GM06990 (cell line): ENCODE measurements at regions not wholly inside any gene's neighbourhood (a gene's known extent, or its start where the extent isn't known, plus 50 kb on each side); places are given as distances from the start of the nearest gene placed in this dataset.

Experiments
- DNase-seq: peaks from one replicate; pipeline ENCODE4 v3.0.0-alpha.2; 2011; ENCODE audit not compliant: insufficient read length; ENCODE audit errors: extremely low read depth
- H3K27me3 ChIP-seq: replicated peaks from 2 replicates; pipeline ENCODE4 v1.6.0; 2011; ENCODE audit warnings: low read length; ENCODE audit not compliant: control insufficient read depth, insufficient read depth
- H3K36me3 ChIP-seq: 2 replicates; pipeline ENCODE4 v1.5.1; 2011; ENCODE audit warnings: low read length; ENCODE audit not compliant: control insufficient read depth, insufficient read depth
- H3K4me3 ChIP-seq: replicated peaks from 2 replicates; pipeline ENCODE4 v1.5.1; 2011; ENCODE audit warnings: low read depth, mild to moderate bottlenecking, control low read depth, low read length
- TF ChIP-seq, protein P1 (sequence below): IDR thresholded peaks from 2 replicates; pipeline ENCODE4 v1.5.1; 2011; ENCODE audit warnings: low read length, control low read depth, mild to moderate bottlenecking, inconsistent platforms; ENCODE audit not compliant: insufficient read depth, poor library complexity, severe bottlenecking

DNA sequence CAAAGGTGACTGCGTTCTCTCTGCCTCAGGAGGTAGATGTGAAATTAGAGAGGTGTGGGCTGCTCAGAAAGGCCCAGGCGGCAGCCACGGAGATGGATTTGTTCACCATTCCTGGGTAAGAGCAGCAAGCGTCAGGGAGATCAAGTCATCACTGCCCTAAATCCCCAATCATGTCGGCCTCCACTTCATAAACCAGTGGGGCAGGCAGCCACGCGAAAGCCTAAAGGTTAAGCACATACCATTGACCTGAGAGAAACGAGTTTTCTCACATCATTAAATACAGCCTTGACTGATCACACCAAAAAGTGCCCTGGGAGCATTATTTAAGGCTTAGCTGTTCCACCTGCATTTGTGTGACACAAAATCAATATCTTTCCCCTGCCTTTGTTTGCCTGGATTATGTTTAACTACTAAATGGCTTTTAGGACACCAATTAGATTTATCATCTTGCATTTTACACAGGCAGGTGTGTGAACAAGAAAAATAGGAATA lies 50.7 kb upstream of the FOXB1 start:
- Histone ChIP-seq H3K4me3 (no peak overlapping the region), H3K36me3 (no peaks in the 10 kb centered on the region), H3K27me3 (no peaks in the 10 kb centered on the region)
- no peak for DNase-seq
- TF ChIP-seq, protein P1, sequence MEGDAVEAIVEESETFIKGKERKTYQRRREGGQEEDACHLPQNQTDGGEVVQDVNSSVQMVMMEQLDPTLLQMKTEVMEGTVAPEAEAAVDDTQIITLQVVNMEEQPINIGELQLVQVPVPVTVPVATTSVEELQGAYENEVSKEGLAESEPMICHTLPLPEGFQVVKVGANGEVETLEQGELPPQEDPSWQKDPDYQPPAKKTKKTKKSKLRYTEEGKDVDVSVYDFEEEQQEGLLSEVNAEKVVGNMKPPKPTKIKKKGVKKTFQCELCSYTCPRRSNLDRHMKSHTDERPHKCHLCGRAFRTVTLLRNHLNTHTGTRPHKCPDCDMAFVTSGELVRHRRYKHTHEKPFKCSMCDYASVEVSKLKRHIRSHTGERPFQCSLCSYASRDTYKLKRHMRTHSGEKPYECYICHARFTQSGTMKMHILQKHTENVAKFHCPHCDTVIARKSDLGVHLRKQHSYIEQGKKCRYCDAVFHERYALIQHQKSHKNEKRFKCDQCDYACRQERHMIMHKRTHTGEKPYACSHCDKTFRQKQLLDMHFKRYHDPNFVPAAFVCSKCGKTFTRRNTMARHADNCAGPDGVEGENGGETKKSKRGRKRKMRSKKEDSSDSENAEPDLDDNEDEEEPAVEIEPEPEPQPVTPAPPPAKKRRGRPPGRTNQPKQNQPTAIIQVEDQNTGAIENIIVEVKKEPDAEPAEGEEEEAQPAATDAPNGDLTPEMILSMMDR = no peak

DNA sequence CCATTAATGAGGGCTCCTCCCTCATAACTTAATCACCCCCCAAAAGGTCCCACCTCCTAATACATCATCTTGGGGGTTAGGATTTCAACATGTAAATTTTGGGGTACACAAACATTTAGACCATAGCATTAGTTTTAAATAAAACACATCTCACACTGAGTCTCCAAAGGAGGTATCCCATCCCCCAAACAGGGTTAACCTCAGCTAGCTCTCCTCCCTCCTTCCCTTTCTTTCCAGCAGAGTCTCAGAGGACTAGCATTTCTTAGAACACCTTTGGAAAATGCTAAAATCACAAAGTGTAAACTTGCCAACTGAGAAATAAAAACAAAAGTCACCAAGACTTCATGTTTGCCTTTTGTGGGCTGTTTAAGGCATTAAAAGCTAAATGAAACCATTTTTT lies 51.2 kb upstream of the FOXB1 start:
- TF ChIP-seq, protein P1 = no peak
- Histone ChIP-seq H3K27me3 (no peaks in the 10 kb centered on the region), H3K4me3 (no peak overlapping the region), H3K36me3 (no peaks in the 10 kb centered on the region)
- DNase-seq = no peak

DNA sequence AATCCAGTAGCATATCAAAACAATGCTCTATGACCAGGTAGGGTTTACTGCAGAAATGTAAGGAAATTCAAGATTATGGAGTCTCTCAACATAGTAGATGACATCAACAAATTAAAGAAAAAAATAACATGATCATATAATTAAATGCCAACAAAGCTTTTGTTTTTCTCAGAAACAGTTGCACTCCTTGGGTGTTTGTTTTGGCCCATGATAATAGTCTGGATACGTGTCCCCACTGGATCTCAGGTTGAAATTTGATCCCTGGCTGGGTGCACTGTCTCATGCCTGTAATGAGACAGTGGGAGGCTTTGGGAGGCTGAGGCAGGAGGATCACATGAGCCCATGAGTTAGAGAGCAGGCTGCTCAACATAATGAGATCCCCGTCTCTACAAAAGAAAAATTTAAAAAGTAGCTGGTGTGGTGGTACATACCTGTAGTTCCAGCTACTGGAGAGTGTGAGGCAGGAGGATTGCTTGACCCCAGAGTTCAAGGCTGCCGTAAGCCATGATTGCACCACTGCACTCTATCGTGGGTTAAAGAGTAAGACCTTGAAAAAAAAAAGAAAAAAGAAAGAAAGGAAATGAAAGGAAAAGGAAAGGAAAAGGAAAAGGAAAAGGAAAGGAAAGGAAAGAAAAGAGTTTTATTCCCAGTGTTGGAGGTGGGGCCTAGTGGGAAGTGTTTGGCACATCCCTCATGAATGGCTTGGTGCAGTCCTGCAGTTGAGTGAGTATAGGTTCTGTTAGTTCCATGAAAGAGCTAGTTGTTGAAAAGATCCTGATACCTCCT lies 53.3 kb upstream of the FOXB1 start:
- TF ChIP-seq, protein P1 = no peak
- DNase-seq = no peak

DNA sequence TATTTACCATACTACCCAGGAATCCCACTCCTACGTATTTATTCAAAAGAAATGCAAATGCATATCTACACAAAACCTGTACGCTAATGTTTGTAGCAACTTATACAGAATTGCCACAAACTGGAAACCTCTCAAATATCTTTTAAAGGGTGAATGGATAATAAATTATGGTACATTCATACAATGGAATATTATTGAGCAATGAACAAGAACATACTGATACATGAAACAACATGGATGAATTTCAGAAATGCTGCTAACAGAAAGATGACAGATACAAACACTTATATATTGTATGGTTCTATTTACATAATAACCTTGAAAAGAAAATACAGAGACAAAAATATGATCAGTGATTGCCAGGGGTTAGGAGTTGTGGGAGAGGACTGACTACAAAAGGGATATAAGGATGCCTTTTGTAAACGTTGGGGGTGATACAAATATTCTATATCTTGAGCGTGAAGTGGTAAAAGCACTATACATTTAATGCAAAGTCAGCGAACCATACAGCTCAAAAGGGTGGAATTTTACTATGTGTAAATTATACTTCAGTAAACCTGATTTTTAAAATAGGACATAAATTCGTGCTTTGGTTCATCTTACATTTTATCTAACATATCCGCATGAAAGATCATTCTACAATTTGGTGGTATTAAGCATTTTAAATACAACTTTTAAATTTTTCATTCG lies 55.0 kb upstream of the FOXB1 start:
- no peaks in the 10 kb centered on the region for H3K27me3 ChIP-seq
- TF ChIP-seq, protein P1 = no peak
- no peak for DNase-seq
- no peaks in the 10 kb centered on the region for H3K36me3 ChIP-seq
- H3K4me3 ChIP-seq = no peak overlapping the region

More for the DNA sequence above, 53.3 kb upstream of the FOXB1 start:
- Histone ChIP-seq H3K4me3 (no peak overlapping the region), H3K27me3 (no peaks in the 10 kb centered on the region), H3K36me3 (no peaks in the 10 kb centered on the region)

DNA sequence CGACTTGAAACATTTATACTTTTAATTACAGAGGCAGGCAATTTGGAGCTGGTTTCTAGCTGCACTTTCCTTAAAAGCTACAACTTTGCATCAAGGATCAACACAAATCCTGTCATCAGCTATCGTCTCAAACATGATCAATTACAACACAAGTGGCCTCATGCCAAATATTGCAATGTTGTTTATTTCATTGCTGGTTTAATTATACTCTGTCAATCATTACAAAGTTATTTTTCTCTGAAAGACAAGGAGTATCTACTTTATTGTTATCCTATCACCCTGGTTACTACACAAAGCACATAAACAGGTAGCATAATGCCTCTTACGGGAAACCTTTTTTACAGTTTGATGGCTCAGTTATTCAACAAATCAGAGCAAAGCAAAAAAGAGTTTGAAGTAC lies 58.0 kb upstream of the FOXB1 start:
- Histone ChIP-seq H3K4me3 (no peak overlapping the region), H3K27me3 (peaks cover 3% of the 10 kb centered on the region), H3K36me3 (no peaks in the 10 kb centered on the region)
- no peak for DNase-seq
- TF ChIP-seq, protein P1 = no peak
